Subcutaneous abdominal adipose tissue (tissue), 5 donors: ENCODE measurements at regions not wholly inside any gene's neighbourhood (a gene's known extent, or its start where the extent isn't known, plus 50 kb on each side); places are given as distances from the start of the nearest gene placed in this dataset.

Experiments
- H3K27ac ChIP-seq: one replicate; pipeline ENCODE4 v1.7.0; 2013; ENCODE audit warnings: low read depth, mild to moderate bottlenecking, inconsistent platforms, low read length, moderate library complexity
- H3K27me3 ChIP-seq, 5 donors: one replicate each; pipeline ENCODE4 v1.7.0; 2013; ENCODE audit warnings: low read length in 5 of 5, inconsistent platforms in 1 of 5; ENCODE audit not compliant: control insufficient read depth in 5 of 5, insufficient read depth in 4 of 5
- H3K36me3 ChIP-seq, 5 donors: one replicate each; pipeline ENCODE4 v1.7.0; 2013; ENCODE audit warnings: low read length in 5 of 5; ENCODE audit not compliant: control insufficient read depth in 5 of 5, insufficient read depth in 5 of 5
- H3K4me1 ChIP-seq, 5 donors: one replicate each; pipeline ENCODE4 v1.7.0; 2013; ENCODE audit warnings: low read length in 5 of 5, mild to moderate bottlenecking in 3 of 5, moderate library complexity in 1 of 5; ENCODE audit not compliant: control insufficient read depth in 5 of 5, insufficient read depth in 5 of 5
- H3K4me3 ChIP-seq, 5 donors: one replicate each; pipeline ENCODE4 v1.7.0; 2013; ENCODE audit warnings: low read length in 5 of 5, low read depth in 1 of 5
- H3K9ac ChIP-seq, 5 donors: one replicate each; pipeline ENCODE4 v1.7.0; 2013; ENCODE audit warnings: low read length in 5 of 5, mild to moderate bottlenecking in 4 of 5, moderate library complexity in 3 of 5
- H3K9me3 ChIP-seq, 5 donors: one replicate each; pipeline ENCODE4 v1.7.0; 2013; ENCODE audit warnings: low read length in 5 of 5; ENCODE audit not compliant: control insufficient read depth in 5 of 5
- donor health status: healthy.
- donor health status: healthy.
- donor health status: healthy.
- donor health status: healthy.
- donor health status: healthy.

DNA sequence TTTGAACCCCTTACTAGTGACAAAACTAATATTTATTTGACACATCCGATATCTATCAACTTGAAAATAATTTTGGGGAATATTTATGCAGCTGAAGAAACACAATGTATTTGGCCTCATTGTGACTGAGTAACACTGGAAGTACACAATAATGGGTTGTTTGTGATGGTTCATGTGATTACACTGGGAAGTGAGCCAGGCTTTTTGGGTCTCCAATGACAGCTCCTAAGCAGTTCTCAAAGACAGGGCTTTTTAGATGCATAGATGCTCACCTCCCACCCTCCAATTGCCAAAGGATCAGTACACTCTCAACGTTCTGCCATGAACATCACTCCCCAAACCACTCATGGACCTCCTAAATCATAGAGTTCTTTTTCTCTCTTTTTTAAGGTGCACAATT, 170.0 kb downstream of the SLC24A2 start:
- Histone ChIP-seq H3K4me3 (no peak overlapping the region), H3K4me1 (peaks cover 0 to 19% (median 13%) of the 10 kb centered on the region in 5 donors), H3K27me3 (no peaks in the 10 kb centered on the region), H3K27ac (no peak overlapping the region), H3K9me3 (no peaks in the 10 kb centered on the region), H3K36me3 (no peaks in the 10 kb centered on the region), H3K9ac (no peak overlapping the region)

DNA sequence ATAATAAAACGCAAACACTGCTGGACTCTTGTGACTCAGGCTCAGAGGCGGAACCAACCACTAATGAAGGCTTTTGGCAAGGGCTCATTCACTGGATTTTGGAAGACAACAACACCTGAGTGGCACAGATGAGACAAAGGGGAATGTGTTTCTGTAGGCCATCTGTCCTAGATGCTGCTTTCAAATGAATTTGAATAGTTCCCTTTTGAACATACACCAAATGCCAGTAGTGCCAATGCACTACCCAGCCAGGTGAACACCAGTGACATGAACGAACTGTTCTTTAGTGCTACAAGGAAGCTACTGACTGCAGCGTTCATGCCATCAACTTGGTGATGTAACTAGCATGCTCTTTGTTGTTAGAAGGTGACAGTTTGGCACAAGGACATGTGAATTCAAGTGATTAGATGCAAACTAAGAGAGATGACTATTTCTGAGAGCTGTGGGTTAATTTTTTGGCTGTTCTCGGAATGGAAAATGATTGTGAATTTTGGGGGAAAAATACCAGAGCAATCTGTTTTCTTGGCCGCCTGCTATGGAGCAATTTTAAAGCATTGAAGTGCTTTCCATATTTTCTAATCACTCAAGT, 173.7 kb downstream of the SLC24A2 start:
- H3K9ac ChIP-seq, result no peak overlapping the region
- no peak overlapping the region for H3K4me3 ChIP-seq
- H3K27me3 ChIP-seq, result no peaks in the 10 kb centered on the region
- H3K27ac ChIP-seq, result no peak overlapping the region
- no peaks in the 10 kb centered on the region for H3K36me3 ChIP-seq
- H3K9me3 ChIP-seq, result no peaks in the 10 kb centered on the region
- peaks cover 0 to 7% (median 4%) of the 10 kb centered on the region in 5 donors for H3K4me1 ChIP-seq

DNA sequence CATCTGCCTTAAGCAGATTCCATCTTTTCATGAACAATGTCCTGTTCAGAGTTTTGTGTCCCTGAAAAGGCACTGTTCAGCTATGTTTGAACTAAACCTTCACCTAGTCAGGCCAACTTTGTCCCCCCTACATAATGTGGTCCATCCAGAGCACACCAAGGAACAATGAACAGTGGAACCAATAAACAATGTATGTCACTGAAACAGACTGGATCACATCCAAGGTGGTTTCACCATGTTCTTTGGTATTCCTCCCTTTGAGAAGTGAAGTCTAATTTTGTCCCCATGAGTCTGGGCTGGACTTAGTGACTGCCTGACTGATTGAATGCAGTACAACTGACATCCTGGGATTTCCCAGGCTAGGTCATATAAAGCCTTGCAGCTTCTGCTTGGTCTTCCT, 174.5 kb downstream of the SLC24A2 start:
- Histone ChIP-seq H3K36me3 (no peaks in the 10 kb centered on the region), H3K4me1 (peaks cover 0 to 2% (median 0%) of the 10 kb centered on the region in 5 donors), H3K27ac (no peak overlapping the region), H3K9ac (no peak overlapping the region), H3K9me3 (no peaks in the 10 kb centered on the region), H3K4me3 (no peak overlapping the region), H3K27me3 (no peaks in the 10 kb centered on the region)

DNA sequence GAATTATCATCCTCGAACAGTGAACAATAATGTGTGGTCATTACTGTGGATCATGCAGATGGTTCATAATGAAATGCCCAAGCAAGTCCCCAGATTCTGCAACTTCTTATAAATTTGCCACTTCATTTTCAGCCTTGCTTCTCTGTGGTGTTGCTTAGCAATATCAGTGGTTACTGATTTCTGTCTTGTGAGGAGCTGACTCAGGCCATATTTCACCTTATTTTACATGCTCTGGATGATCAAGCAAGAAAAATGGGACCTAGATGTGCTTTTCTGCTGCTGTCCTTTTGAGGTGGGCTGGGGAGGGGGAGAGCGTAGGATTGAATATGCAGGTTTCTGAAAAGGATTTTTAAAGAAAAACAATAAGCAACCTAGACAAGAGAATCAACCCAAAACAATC, 188.3 kb downstream of the SLC24A2 start:
- Histone ChIP-seq H3K4me3 (no peak overlapping the region), H3K27ac (no peak overlapping the region), H3K9me3 (no peaks in the 10 kb centered on the region), H3K9ac (no peak overlapping the region), H3K27me3 (no peaks in the 10 kb centered on the region), H3K36me3 (no peaks in the 10 kb centered on the region), H3K4me1 (no peaks in the 10 kb centered on the region)

DNA sequence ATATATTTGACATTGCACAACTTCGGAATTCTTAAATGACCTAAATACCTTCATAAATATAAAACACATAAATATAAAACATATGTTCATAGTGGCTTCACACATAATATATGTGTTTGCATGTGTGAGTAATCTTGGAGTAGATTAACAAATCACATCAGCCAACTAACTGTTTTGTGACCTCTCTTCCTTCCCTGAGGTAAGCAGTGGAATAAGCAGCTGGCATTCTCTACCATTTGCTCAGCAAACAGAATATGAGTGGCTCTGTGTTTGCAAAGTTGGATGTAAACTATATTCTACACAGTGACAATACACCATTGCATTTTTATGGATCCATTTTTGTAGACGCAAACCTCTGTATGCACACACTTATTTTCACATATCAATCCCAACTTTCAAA, 189.9 kb downstream of the ACER2 start:
- Histone ChIP-seq H3K9me3 (no peaks in the 10 kb centered on the region), H3K9ac (no peak overlapping the region), H3K4me3 (no peak overlapping the region), H3K27ac (no peak overlapping the region), H3K36me3 (no peaks in the 10 kb centered on the region), H3K4me1 (no peaks in the 10 kb centered on the region), H3K27me3 (no peaks in the 10 kb centered on the region)

DNA sequence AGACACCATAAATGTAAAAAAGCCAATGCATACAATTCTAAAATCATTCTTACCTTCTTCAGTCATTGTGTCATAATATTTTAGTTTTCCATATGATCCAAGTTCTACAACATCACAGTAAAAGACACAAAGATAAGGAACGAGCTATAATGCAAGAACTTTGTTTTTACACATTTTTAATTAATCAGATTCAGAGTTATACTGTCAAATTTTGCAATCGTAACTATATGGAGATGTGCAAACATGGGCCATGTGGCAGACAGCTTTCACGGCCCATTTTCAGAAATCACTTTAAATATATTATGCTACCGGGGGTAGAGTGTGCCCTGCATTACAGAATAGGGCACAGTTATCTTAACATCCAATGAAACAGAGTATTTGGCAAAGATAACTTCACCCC, 188.4 kb downstream of the ACER2 start:
- H3K4me1 ChIP-seq, result no peaks in the 10 kb centered on the region
- no peak overlapping the region for H3K9ac ChIP-seq
- no peaks in the 10 kb centered on the region for H3K27me3 ChIP-seq
- H3K4me3 ChIP-seq, result no peak overlapping the region
- H3K27ac ChIP-seq, result no peak overlapping the region
- no peaks in the 10 kb centered on the region for H3K9me3 ChIP-seq
- H3K36me3 ChIP-seq, result no peaks in the 10 kb centered on the region

DNA sequence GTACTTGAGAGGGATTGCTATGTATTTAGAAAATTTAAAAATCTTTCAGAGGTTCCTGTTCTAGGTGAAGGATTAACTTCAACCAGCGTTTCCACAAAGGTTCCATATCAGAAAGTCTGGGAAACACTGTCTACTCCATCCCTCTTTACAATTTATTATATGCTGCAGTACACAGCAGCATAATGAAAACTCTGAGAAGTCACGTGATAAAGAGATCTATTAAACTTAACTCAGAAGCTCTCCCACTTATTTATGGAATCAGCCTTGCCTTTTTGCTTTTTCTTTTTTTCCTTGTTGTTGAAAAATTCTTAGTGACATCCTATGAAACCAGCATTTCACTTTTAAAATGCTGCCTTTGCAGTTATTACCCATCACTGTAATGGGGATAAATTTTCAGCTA, 186.2 kb downstream of the ACER2 start:
- no peak overlapping the region for H3K27ac ChIP-seq

DNA sequence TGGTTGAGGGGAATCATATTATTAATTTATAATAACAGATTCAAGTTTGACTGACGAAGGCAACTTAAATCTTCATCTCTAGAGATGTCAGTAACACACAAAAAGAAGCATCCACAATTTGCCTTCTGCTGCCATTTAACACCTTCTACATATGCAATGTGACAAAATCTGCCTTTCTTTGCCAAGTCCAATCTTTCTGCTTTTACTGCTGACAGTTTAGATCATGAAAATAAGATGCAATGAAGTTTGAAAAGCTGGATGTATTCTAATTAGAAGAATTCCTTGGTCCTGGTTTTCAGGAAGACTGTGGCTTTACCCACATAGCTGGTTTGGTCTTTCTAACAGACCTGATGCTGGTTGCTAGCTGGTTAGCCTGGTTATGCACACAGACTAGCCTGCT, 178.9 kb downstream of the ACER2 start:
- Histone ChIP-seq H3K4me3 (no peak overlapping the region), H3K9me3 (no peaks in the 10 kb centered on the region), H3K27ac (no peak overlapping the region), H3K9ac (no peak overlapping the region), H3K4me1 (no peaks in the 10 kb centered on the region), H3K36me3 (no peaks in the 10 kb centered on the region), H3K27me3 (no peaks in the 10 kb centered on the region)

More for the DNA sequence above, 186.2 kb downstream of the ACER2 start:
- Histone ChIP-seq H3K4me3 (no peak overlapping the region), H3K36me3 (no peaks in the 10 kb centered on the region), H3K27me3 (no peaks in the 10 kb centered on the region), H3K9ac (no peak overlapping the region), H3K4me1 (no peaks in the 10 kb centered on the region), H3K9me3 (no peaks in the 10 kb centered on the region)

DNA sequence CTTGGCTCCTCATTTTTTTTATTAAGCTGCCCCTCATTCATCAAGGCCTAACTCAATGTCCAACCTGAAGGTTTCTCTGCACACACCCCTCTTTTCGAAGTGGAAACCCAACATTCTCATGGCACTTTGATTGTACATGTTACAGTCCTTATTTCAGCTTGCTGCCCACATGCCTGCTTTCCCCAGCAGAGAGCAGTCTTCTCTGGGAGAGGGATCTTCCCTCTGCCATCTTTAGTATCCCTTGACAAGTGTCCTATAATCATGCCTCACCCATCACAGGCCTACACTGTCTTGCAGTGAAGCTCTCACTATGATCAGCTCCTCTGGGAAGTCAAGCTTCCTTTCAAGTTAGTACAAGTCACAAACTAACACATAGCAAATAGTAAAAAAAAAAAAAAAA, 175.1 kb downstream of the ACER2 start:
- Histone ChIP-seq H3K27me3 (peaks cover 0 to 2% (median 0%) of the 10 kb centered on the region in 5 donors), H3K9ac (no peak overlapping the region), H3K4me1 (no peaks in the 10 kb centered on the region), H3K36me3 (no peaks in the 10 kb centered on the region), H3K27ac (no peak overlapping the region), H3K9me3 (no peaks in the 10 kb centered on the region), H3K4me3 (no peak overlapping the region)

DNA sequence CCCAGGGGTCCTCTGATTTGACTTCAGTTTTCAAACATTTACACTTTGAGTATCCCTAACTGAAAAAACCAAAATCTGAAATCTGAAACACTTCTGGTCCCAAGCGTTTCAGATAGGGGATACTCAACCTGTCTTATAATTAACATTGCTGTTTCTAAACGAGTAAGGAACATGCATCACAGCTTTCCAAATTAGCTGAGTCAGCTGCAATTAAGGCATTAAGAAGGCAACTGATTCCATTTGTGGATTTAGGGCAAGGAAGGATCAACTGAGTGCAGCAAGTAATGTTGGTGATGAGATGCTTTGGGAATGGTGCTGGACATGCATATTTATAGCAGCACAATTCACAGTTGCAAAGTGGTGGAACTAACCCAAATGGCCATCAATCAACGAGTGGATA, 168.6 kb downstream of the ACER2 start:
- Histone ChIP-seq H3K27ac (no peak overlapping the region), H3K4me3 (no peak overlapping the region), H3K4me1 (no peaks in the 10 kb centered on the region), H3K9ac (no peak overlapping the region), H3K36me3 (no peaks in the 10 kb centered on the region), H3K27me3 (peaks cover 0 to 2% (median 0%) of the 10 kb centered on the region in 5 donors), H3K9me3 (no peaks in the 10 kb centered on the region)

DNA sequence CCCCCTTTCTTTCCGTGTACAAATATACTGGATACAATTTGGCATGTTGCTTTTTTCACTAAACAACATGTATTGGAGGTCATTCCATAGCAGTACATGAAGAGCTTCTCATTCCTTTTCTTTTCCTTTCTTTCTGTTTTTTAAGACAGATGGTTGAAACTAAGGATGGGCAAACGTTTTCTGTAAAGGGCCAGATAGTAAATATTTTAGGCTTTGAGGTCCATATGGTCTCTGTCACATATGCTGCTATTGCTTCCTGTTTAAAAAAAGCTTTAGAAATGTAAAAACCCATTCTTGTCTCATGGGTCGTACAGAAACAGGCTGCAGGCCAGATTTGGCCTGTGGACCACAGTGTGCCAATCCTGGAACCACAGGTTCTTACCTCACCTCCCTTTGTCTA, 160.1 kb downstream of the ACER2 start:
- no peaks in the 10 kb centered on the region for H3K9me3 ChIP-seq
- no peaks in the 10 kb centered on the region for H3K4me1 ChIP-seq

More for the DNA sequence above, 160.1 kb downstream of the ACER2 start:
- no peak overlapping the region for H3K27ac ChIP-seq
- H3K36me3 ChIP-seq, result no peaks in the 10 kb centered on the region
- H3K27me3 ChIP-seq, result no peaks in the 10 kb centered on the region
- no peak overlapping the region for H3K9ac ChIP-seq
- H3K4me3 ChIP-seq, result no peak overlapping the region
